Activated B cell treated with CpG ODN at 0.5 μM for 24 hours (primary cell): ENCODE measurements at regions not wholly inside any gene's neighbourhood (a gene's known extent, or its start where the extent isn't known, plus 50 kb on each side); places are given as distances from the start of the nearest gene placed in this dataset.

Experiments
- ATAC-seq: fragments of 200-7000 bp; cut with Tn5 transposase; one replicate; pipeline ENCODE4 v1.10.0; 2021; ENCODE audit warnings: low read depth, mild to moderate bottlenecking, moderate library complexity
- CTCF ChIA-PET: fragments of 350-600 bp; sonication (Branson Sonifier 250); formaldehyde crosslinking; loops from one replicate; lab custom pipeline; 2021; ENCODE audit warnings: antibody characterized with exemption; lab: Charles Lee
- POLR2A ChIA-PET: fragments of 350-600 bp; sonication (Branson Sonifier 250); formaldehyde crosslinking; loops from one replicate; lab custom pipeline; 2021; ENCODE audit warnings: antibody characterized with exemption; lab: Charles Lee
- DNase-seq: peaks from one replicate; pipeline ENCODE4 v3.0.0; 2022
- H3K27ac Mint-ChIP-seq: one replicate; pipeline ENCODE4 v1.8.0; 2020; ENCODE audit warnings: mixed read lengths
- H3K27me3 Mint-ChIP-seq: one replicate; pipeline ENCODE4 v1.8.0; 2021; ENCODE audit warnings: mixed read lengths
- H3K36me3 Mint-ChIP-seq: one replicate; pipeline ENCODE4 v1.8.0; 2021; ENCODE audit warnings: low read depth, mixed read lengths
- H3K4me1 Mint-ChIP-seq: one replicate; pipeline ENCODE4 v1.8.0; 2021; ENCODE audit warnings: mixed read lengths
- H3K4me3 Mint-ChIP-seq: one replicate; pipeline ENCODE4 v1.8.0; 2020; ENCODE audit warnings: mild to moderate bottlenecking, mixed read lengths
- H3K9me3 Mint-ChIP-seq: one replicate; pipeline ENCODE4 v1.8.0; 2020; ENCODE audit warnings: mixed read lengths
- intact Hi-C: fragments of 100-400 bp; cut with micrococcal nuclease; formaldehyde crosslinking; loops from one replicate; pipeline ENCODE4 v1.15.1; 2024
- TF ChIP-seq, protein P1 (sequence below): fragments of 200-600 bp; IDR thresholded peaks from one replicate; pipeline ENCODE4 v1.8.0; 2022; ENCODE audit warnings: antibody characterized with exemption, mild to moderate bottlenecking

DNA sequence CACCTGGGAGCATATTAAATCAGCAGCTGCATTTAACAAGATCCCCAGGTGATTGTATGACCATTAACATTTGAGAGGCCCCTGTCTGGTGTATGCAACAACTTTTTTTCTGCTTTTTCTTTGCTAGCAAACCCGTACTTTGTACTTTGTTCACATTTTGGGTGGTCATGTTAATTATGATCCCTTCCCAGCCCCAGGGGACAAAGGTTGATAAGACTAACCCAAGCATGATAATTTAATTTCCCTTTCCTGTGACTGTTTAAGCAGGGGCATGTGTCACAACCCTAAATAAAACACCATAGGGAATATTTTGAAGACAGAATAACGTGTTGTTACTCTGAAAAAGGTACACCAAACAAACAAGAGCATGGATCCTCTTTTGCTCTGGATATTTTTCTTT is 332.0 kb downstream of the PCDH18 start:
- H3K27ac Mint-ChIP-seq: no peak overlapping the region
- no peak overlapping the region for H3K4me3 Mint-ChIP-seq
- TF ChIP-seq, protein P1, sequence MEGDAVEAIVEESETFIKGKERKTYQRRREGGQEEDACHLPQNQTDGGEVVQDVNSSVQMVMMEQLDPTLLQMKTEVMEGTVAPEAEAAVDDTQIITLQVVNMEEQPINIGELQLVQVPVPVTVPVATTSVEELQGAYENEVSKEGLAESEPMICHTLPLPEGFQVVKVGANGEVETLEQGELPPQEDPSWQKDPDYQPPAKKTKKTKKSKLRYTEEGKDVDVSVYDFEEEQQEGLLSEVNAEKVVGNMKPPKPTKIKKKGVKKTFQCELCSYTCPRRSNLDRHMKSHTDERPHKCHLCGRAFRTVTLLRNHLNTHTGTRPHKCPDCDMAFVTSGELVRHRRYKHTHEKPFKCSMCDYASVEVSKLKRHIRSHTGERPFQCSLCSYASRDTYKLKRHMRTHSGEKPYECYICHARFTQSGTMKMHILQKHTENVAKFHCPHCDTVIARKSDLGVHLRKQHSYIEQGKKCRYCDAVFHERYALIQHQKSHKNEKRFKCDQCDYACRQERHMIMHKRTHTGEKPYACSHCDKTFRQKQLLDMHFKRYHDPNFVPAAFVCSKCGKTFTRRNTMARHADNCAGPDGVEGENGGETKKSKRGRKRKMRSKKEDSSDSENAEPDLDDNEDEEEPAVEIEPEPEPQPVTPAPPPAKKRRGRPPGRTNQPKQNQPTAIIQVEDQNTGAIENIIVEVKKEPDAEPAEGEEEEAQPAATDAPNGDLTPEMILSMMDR: no peak
- CTCF ChIA-PET: no interaction called here
- no peaks in the 10 kb centered on the region for H3K4me1 Mint-ChIP-seq
- ATAC-seq (no peak), DNase-seq (no peak)
- H3K27me3 Mint-ChIP-seq: no peaks in the 10 kb centered on the region
- POLR2A ChIA-PET: no interaction called here
- H3K9me3 Mint-ChIP-seq: no peaks in the 10 kb centered on the region
- H3K36me3 Mint-ChIP-seq: no peaks in the 10 kb centered on the region
- intact Hi-C loops: no loop called here

DNA sequence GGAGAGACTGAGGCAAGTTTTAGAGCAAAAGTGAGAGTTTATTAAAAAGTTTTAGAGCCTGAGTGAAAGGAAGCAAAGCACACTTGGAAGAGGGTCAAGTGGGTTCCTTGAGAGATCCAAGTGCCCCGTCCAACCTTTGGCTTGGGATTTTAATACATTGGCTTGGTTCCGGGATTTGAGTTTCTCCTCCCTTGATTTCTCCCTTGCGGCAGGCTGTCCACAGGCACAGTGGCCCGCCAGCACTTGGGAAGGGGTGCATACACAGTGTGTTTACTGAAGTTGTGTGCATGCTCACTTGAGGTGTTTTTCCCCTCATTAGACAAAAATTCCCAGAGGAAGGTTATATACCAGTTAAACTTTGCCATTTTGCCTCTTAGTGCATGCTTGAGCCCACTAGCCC is 333.5 kb downstream of the PCDH18 start:
- no peak overlapping the region for H3K4me3 Mint-ChIP-seq

DNA sequence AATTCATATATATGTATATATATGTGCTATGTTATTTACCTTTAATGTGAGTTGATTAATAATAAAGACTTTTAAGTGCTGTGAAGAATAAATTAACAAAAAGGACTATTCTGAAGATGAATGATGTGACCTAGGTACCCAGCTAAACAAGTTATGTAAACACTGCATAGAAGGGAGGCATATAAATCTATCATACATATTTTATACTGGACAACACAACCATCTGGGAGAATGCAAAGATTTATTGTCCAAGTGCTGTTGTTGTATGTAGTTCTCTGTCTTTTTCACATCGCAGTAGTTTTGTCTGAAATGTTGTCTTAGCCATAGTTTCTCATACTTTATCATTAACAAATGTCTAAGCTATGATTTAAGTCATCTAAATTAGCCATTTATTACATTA is 337.6 kb downstream of the PCDH18 start:
- ChIA-PET POLR2A (no interaction called here), CTCF (no interaction called here)
- intact Hi-C loops: no loop called here
- Mint-ChIP-seq H3K27me3 (no peaks in the 10 kb centered on the region), H3K4me1 (no peaks in the 10 kb centered on the region), H3K9me3 (peaks cover 8% of the 10 kb centered on the region), H3K36me3 (no peaks in the 10 kb centered on the region), H3K27ac (no peak overlapping the region), H3K4me3 (no peak overlapping the region)
- DNase-seq (no peak), ATAC-seq (no peak)
- TF ChIP-seq, protein P1: no peak

More for the DNA sequence above, 333.5 kb downstream of the PCDH18 start:
- ChIA-PET POLR2A (no interaction called here), CTCF (no interaction called here)
- intact Hi-C loops: no loop called here
- no peak for ATAC-seq
- Mint-ChIP-seq H3K4me1 (no peaks in the 10 kb centered on the region), H3K27ac (no peak overlapping the region), H3K9me3 (no peaks in the 10 kb centered on the region), H3K36me3 (no peaks in the 10 kb centered on the region), H3K27me3 (no peaks in the 10 kb centered on the region)
- TF ChIP-seq, protein P1: no peak
- DNase-seq: no peak

DNA sequence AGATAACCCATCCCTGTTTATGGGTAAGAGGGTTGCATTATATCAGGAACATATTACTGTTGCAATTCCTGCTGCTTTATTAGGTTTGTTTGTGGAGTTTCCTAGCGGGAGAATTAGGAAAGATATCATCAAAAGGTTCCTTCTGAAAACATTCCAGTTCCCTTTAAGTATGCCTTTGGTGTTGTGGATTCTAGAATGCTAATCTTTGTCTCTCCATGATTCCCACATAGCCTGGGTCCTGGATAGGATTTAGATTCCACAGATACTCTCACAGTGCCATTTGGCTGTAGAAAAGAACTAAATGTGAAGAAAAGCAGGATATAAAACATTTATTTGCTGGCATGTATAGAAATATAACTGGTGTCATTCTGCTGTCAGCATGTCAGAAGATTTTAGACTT is 338.7 kb downstream of the PCDH18 start:
- intact Hi-C loops: no loop called here
- Mint-ChIP-seq H3K27ac (no peak overlapping the region), H3K4me3 (no peak overlapping the region), H3K9me3 (peaks cover 8% of the 10 kb centered on the region), H3K4me1 (no peaks in the 10 kb centered on the region), H3K27me3 (no peaks in the 10 kb centered on the region), H3K36me3 (no peaks in the 10 kb centered on the region)
- TF ChIP-seq, protein P1: no peak
- DNase-seq (no peak), ATAC-seq (no peak)
- ChIA-PET CTCF (no interaction called here), POLR2A (no interaction called here)

DNA sequence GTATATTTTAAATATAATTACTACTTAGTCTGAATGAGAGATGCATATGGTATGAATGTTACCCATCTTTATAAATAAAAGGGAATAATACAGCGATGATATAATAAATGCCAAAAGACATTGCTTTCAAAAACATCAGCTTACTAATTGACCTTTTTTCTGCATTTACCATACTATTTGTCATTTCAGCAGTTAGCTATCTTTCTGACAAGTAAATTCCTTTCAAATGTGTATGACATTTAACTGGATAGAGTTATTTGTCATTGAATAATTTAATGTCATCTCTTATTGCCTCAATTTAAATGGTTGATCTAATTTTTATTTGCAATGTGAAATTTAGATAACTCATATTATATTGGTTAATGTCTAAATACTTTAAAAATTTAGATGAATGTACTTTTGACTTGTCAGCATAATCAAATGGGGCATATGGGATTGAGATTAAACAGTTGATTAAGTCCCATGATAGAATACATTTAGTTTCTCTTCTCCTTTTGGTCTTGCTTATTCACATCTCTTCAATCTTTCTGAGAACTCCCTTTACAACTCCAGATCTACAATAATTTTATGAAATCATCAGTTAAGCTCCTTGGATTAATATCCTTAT is 350.9 kb downstream of the PCDH18 start:
- ChIA-PET CTCF (no interaction called here), POLR2A (no interaction called here)
- Mint-ChIP-seq H3K36me3 (no peaks in the 10 kb centered on the region), H3K4me1 (no peaks in the 10 kb centered on the region), H3K9me3 (peaks cover 6% of the 10 kb centered on the region), H3K27me3 (no peaks in the 10 kb centered on the region), H3K27ac (no peak overlapping the region), H3K4me3 (no peak overlapping the region)
- TF ChIP-seq, protein P1: no peak
- DNase-seq: no peak
- intact Hi-C loops: no loop called here
- ATAC-seq: no peak
